RWPE2 (cell line): ENCODE measurements at regions not wholly inside any gene's neighbourhood (a gene's known extent, or its start where the extent isn't known, plus 50 kb on each side); places are given as distances from the start of the nearest gene placed in this dataset.
A peak's percentile ranks its signal among the peaks of the same experiment; 100 is the strongest.
"Not testable (repeated sequence)": the region's sequence is repeated elsewhere in the genome, so short reads cannot be mapped to it uniquely, and the experiment has no call there.

Experiments used
- ATAC-seq: fragments of 200-7000 bp; cut with Tn5 transposase; 3 replicates; pipeline ENCODE4 v1.9.1; 2021; ENCODE audit warnings: low read depth
- DNase-seq: peaks from one replicate; pipeline ENCODE4 v3.0.0-alpha.2; 2020; ENCODE audit warnings: low spot score
- H3K27ac ChIP-seq: fragments of 450-650 bp; 2 replicates; pipeline ENCODE4 v1.5.1; 2017; ENCODE audit warnings: mild to moderate bottlenecking; ENCODE audit not compliant: poor library complexity, severe bottlenecking
- H3K27me3 ChIP-seq: fragments of 250-450 bp; sonication (Bioruptor Pico); 2 replicates; pipeline ENCODE4 v1.5.1; 2021; ENCODE audit warnings: mild to moderate bottlenecking, moderate library complexity; ENCODE audit not compliant: insufficient read depth, poor library complexity, severe bottlenecking
- H3K36me3 ChIP-seq: fragments of 250-450 bp; sonication (Bioruptor Pico); 2 replicates; pipeline ENCODE4 v1.5.1; 2020; ENCODE audit warnings: low read depth, mild to moderate bottlenecking, moderate library complexity
- H3K4me1 ChIP-seq: fragments of 250-450 bp; sonication (Bioruptor Pico); 2 replicates; pipeline ENCODE4 v1.5.1; 2021; ENCODE audit warnings: mild to moderate bottlenecking, moderate library complexity; ENCODE audit not compliant: insufficient read depth, poor library complexity, severe bottlenecking
- H3K4me3 ChIP-seq: fragments of 250-450 bp; sonication (Bioruptor Pico); 2 replicates; pipeline ENCODE4 v1.5.1; 2021; ENCODE audit warnings: mild to moderate bottlenecking, moderate library complexity; ENCODE audit not compliant: severe bottlenecking
- H3K9me3 ChIP-seq: fragments of 250-450 bp; sonication (Bioruptor Pico); 2 replicates; pipeline ENCODE4 v1.5.1; 2021; ENCODE audit warnings: mild to moderate bottlenecking, moderate library complexity; ENCODE audit not compliant: severe bottlenecking
- CTCF ChIP-seq: fragments of 450-650 bp; IDR thresholded peaks from one replicate; pipeline ENCODE4 v1.5.1; 2017; ENCODE audit warnings: mild to moderate bottlenecking, moderate library complexity; ENCODE audit not compliant: poor library complexity, severe bottlenecking

- no peak overlapping the region for H3K4me3 ChIP-seq
- no peaks in the 10 kb centered on the region for H3K27me3 ChIP-seq
- no peak for TF ChIP-seq CTCF
- H3K36me3 ChIP-seq = no peaks in the 10 kb centered on the region
- no peak overlapping the region for H3K27ac ChIP-seq
- no peaks in the 10 kb centered on the region for H3K4me1 ChIP-seq
- no peaks in the 10 kb centered on the region for H3K9me3 ChIP-seq
- ATAC-seq (no peak), DNase-seq (no peak)
Measured at GRCh38 chr13:89076622-89077021, 1405.5 kb downstream of the SLITRK5 start.

- no peaks in the 10 kb centered on the region for H3K9me3 ChIP-seq
- H3K27me3 ChIP-seq = no peaks in the 10 kb centered on the region
- H3K36me3 ChIP-seq = no peaks in the 10 kb centered on the region
- no peak for ATAC-seq
- DNase-seq = no peak
- no peak overlapping the region for H3K27ac ChIP-seq
- H3K4me3 ChIP-seq = no peak overlapping the region
- no peak for TF ChIP-seq CTCF
- H3K4me1 ChIP-seq = no peaks in the 10 kb centered on the region
Measured at GRCh38 chr13:89082623-89083022, 1411.5 kb downstream of the SLITRK5 start.

- not testable (repeated sequence) for H3K36me3 ChIP-seq, ATAC-seq, H3K27ac ChIP-seq, H3K9me3 ChIP-seq, DNase-seq, H3K4me1 ChIP-seq, H3K27me3 ChIP-seq, H3K4me3 ChIP-seq
Measured at GRCh38 chr13:89088107-89088506, 1416.9 kb downstream of the SLITRK5 start.

GRCh38 chr13:89097994-89098393 lies 1426.8 kb downstream of the SLITRK5 start:
- Histone ChIP-seq H3K36me3 (no peaks in the 10 kb centered on the region), H3K9me3 (no peaks in the 10 kb centered on the region), H3K4me3 (no peak overlapping the region), H3K27ac (no peak overlapping the region), H3K27me3 (no peaks in the 10 kb centered on the region), H3K4me1 (no peaks in the 10 kb centered on the region)
- ATAC-seq (no peak), DNase-seq (no peak)
- no peak for TF ChIP-seq CTCF

GRCh38 chr13:89113744-89114143 lies 1442.6 kb downstream of the SLITRK5 start:
- Histone ChIP-seq H3K9me3 (no peaks in the 10 kb centered on the region), H3K27ac (no peak overlapping the region), H3K4me1 (no peaks in the 10 kb centered on the region), H3K36me3 (no peaks in the 10 kb centered on the region), H3K27me3 (no peaks in the 10 kb centered on the region), H3K4me3 (no peak overlapping the region)
- no peak for ATAC-seq
- no peak for TF ChIP-seq CTCF
- no peak for DNase-seq

- Histone ChIP-seq H3K4me1 (no peaks in the 10 kb centered on the region), H3K36me3 (no peaks in the 10 kb centered on the region), H3K27ac (no peak overlapping the region), H3K9me3 (no peaks in the 10 kb centered on the region), H3K4me3 (no peak overlapping the region), H3K27me3 (no peaks in the 10 kb centered on the region)
- ATAC-seq = no peak
- peak; percentile 16 for TF ChIP-seq CTCF
- no peak for DNase-seq
Measured at GRCh38 chr13:89115307-89115706, 1444.1 kb downstream of the SLITRK5 start.
